ENCODE measurements at regions not wholly inside any gene's neighbourhood (a gene's known extent, or its start where the extent isn't known, plus 50 kb on each side); places are given as distances from the start of the nearest gene placed in this dataset.

GRCh38 chr1:90341516-90341915 is 346.6 kb downstream of the ZNF326 start:
- peak in 1 of 6 donors; percentile 49 for DNase-seq (ENCODE audit: low read depth in 4 of 6, low spot score in 6 of 6)
- Histone ChIP-seq H3K4me1 (ENCODE audit: control insufficient read depth, insufficient read depth, low read length) (no peaks in the 10 kb centered on the region), H3K27me3 (ENCODE audit: control insufficient read depth, insufficient read depth, low read length) (no peaks in the 10 kb centered on the region), H3K9me3 (ENCODE audit: control insufficient read depth, insufficient read depth, low read length) (no peaks in the 10 kb centered on the region), H3K27ac (ENCODE audit: low read depth, low read length) (no peak overlapping the region), H3K36me3 (ENCODE audit: control insufficient read depth, insufficient read depth, low read length) (no peaks in the 10 kb centered on the region), H3K4me3 (ENCODE audit: low read depth, low read length) (no peak overlapping the region)
- no CpG with 5 or more reads among the region's 1 CpG for WGBS (ENCODE audit: insufficient coverage)

GRCh38 chr1:90340606-90341005 is 345.7 kb downstream of the ZNF326 start:
- DNase-seq (ENCODE audit: low read depth in 4 of 6, low spot score in 6 of 6): peak in 1 of 6 donors; percentile 77
- Histone ChIP-seq H3K36me3 (ENCODE audit: control insufficient read depth, insufficient read depth, low read length) (no peaks in the 10 kb centered on the region), H3K4me3 (ENCODE audit: low read depth, low read length) (no peak overlapping the region), H3K9me3 (ENCODE audit: control insufficient read depth, insufficient read depth, low read length) (no peaks in the 10 kb centered on the region), H3K27ac (ENCODE audit: low read depth, low read length) (no peak overlapping the region), H3K4me1 (ENCODE audit: control insufficient read depth, insufficient read depth, low read length) (no peaks in the 10 kb centered on the region), H3K27me3 (ENCODE audit: control insufficient read depth, insufficient read depth, low read length) (no peaks in the 10 kb centered on the region)
- WGBS (ENCODE audit: insufficient coverage): no CpG with 5 or more reads among the region's 2 CpGs

DNA sequence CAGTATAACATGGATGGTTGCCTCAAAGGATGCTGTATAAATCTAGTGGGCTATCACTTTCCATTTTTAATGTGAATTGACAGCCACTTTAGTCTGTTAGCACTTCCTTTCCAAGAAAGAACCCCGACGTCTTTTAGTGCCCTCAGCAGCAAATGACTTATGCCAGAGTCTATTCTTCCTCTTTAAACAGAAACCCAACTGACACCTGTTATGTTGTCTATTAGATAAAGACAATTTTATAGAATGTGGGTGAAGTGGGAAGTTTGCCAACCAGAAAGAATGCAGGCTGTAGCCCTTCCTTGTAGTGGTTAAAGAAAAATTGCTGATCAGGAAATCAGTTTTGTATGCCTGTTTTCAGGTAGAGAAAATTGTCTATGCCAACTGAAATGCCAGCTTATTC is 344.9 kb downstream of the ZNF326 start:
- no peak overlapping the region for H3K4me3 ChIP-seq (ENCODE audit: low read depth, low read length)
- no peaks in the 10 kb centered on the region for H3K36me3 ChIP-seq (ENCODE audit: control insufficient read depth, insufficient read depth, low read length)
- no peaks in the 10 kb centered on the region for H3K9me3 ChIP-seq (ENCODE audit: control insufficient read depth, insufficient read depth, low read length)
- DNase-seq (ENCODE audit: low read depth in 4 of 6, low spot score in 6 of 6): no peak
- H3K27ac ChIP-seq (ENCODE audit: low read depth, low read length): no peak overlapping the region
- H3K4me1 ChIP-seq (ENCODE audit: control insufficient read depth, insufficient read depth, low read length): no peaks in the 10 kb centered on the region
- no peaks in the 10 kb centered on the region for H3K27me3 ChIP-seq (ENCODE audit: control insufficient read depth, insufficient read depth, low read length)
- no CpG with 5 or more reads among the region's 2 CpGs for WGBS (ENCODE audit: insufficient coverage)

DNA sequence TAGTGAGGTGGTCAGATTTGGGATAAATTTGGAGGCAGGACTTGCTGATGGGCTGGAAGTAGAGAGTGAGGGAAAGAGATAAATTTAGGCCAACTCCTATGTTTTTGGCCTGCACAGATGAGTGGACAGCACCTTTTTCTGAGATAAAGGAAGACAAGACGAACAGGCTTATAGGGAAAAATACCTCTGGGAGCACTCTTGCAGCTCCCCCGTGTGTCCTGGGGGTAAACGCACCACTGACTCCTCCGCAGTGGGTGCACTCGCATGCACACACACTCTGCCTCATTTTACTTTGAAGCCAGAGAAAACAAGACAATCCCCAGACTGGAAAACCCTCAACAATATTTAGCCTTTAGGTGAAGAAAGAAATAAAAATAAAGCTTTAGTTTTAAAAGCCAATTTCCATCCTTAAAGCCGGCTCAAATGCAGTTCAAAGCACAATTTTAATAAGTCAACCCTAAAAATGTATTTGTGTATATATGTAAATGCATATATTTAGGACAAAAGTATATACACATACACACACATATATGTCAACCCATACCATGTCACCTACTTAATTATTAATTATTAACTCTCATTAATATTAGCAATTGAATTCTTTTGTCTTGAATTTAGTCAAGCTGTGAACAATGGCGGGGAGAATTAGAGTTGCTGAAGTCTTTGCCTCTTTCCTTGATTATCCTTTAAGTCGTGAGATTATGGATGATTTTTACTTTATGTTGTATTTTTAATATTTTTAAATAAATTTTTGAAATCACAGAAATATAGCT is 341.8 kb downstream of the ZNF326 start:
- no peaks in the 10 kb centered on the region for H3K9me3 ChIP-seq (ENCODE audit: control insufficient read depth, insufficient read depth, low read length)
- H3K27ac ChIP-seq (ENCODE audit: low read depth, low read length): no peak overlapping the region
- no peaks in the 10 kb centered on the region for H3K36me3 ChIP-seq (ENCODE audit: control insufficient read depth, insufficient read depth, low read length)
- H3K4me3 ChIP-seq (ENCODE audit: low read depth, low read length): no peak overlapping the region
- DNase-seq (ENCODE audit: low read depth in 4 of 6, low spot score in 6 of 6): no peak
- H3K4me1 ChIP-seq (ENCODE audit: control insufficient read depth, insufficient read depth, low read length): no peaks in the 10 kb centered on the region
- WGBS (ENCODE audit: insufficient coverage): 67% methylated on average over 1 of the region's 8 CpGs
- H3K27me3 ChIP-seq (ENCODE audit: control insufficient read depth, insufficient read depth, low read length): no peaks in the 10 kb centered on the region

DNA sequence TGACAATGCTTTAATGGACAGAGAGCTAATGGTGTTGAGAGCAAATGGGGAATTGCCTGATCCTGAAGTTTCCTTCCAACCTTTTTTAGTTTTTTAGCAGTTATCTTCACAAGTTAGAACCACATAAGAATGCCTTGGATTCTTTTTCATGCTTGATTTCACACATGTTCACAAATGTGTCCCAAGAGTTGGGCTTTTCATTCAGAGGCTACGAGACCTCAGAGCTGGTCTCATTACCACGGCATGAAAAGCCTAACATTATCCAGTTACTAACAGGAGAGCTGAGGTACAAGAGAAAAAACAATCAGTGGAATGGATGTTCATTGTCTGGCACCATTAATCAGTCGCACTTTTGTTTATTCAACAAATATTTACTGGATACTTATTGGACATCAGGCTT is 340.6 kb downstream of the ZNF326 start:
- Histone ChIP-seq H3K9me3 (ENCODE audit: control insufficient read depth, insufficient read depth, low read length) (no peaks in the 10 kb centered on the region), H3K4me3 (ENCODE audit: low read depth, low read length) (no peak overlapping the region), H3K27me3 (ENCODE audit: control insufficient read depth, insufficient read depth, low read length) (no peaks in the 10 kb centered on the region), H3K27ac (ENCODE audit: low read depth, low read length) (no peak overlapping the region), H3K4me1 (ENCODE audit: control insufficient read depth, insufficient read depth, low read length) (no peaks in the 10 kb centered on the region), H3K36me3 (ENCODE audit: control insufficient read depth, insufficient read depth, low read length) (no peaks in the 10 kb centered on the region)
- peak in 1 of 6 donors; percentile 29 for DNase-seq (ENCODE audit: low read depth in 4 of 6, low spot score in 6 of 6)
- no CpG with 5 or more reads among the region's 3 CpGs for WGBS (ENCODE audit: insufficient coverage)

DNA sequence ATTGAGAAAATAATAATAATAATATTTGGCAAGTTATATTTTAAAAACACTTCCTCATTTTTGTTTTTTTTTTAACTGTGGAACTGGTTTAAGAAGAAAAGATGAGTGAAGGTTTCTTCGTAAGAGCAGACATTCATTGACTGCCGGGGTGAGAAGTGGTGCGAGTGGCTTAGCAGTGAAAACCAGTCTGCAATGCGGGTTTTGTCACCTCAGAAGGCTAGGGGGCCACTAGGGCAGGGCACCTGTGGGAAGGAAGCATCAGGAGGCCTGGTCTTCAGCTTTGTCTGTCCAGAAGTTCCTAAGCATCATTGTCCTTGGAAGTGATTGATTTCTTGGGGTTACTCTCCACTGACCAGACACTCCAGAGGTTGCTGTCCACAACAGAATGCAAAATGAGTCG is 339.2 kb downstream of the ZNF326 start:
- Histone ChIP-seq H3K4me1 (ENCODE audit: control insufficient read depth, insufficient read depth, low read length) (no peaks in the 10 kb centered on the region), H3K27me3 (ENCODE audit: control insufficient read depth, insufficient read depth, low read length) (no peaks in the 10 kb centered on the region), H3K9me3 (ENCODE audit: control insufficient read depth, insufficient read depth, low read length) (no peaks in the 10 kb centered on the region), H3K4me3 (ENCODE audit: low read depth, low read length) (no peak overlapping the region), H3K27ac (ENCODE audit: low read depth, low read length) (no peak overlapping the region), H3K36me3 (ENCODE audit: control insufficient read depth, insufficient read depth, low read length) (no peaks in the 10 kb centered on the region)
- WGBS (ENCODE audit: insufficient coverage): 73% methylated on average over 3 of the region's 5 CpGs
- DNase-seq (ENCODE audit: low read depth in 4 of 6, low spot score in 6 of 6): no peak

- no peak overlapping the region for H3K27ac ChIP-seq (ENCODE audit: low read depth, low read length)
- no peaks in the 10 kb centered on the region for H3K27me3 ChIP-seq (ENCODE audit: control insufficient read depth, insufficient read depth, low read length)
- H3K4me3 ChIP-seq (ENCODE audit: low read depth, low read length): no peak overlapping the region
- H3K36me3 ChIP-seq (ENCODE audit: control insufficient read depth, insufficient read depth, low read length): no peaks in the 10 kb centered on the region
- no peaks in the 10 kb centered on the region for H3K4me1 ChIP-seq (ENCODE audit: control insufficient read depth, insufficient read depth, low read length)
- no peak for DNase-seq (ENCODE audit: low read depth in 4 of 6, low spot score in 6 of 6)
- no peaks in the 10 kb centered on the region for H3K9me3 ChIP-seq (ENCODE audit: control insufficient read depth, insufficient read depth, low read length)
- WGBS (ENCODE audit: insufficient coverage): 80% methylated on average over 1 of the region's 3 CpGs
These were observed 330.3 kb downstream of the ZNF326 start for GRCh38 chr1:90325168-90325567.

- no peak for DNase-seq (ENCODE audit: low read depth in 4 of 6, low spot score in 6 of 6)
- Histone ChIP-seq H3K27ac (ENCODE audit: low read depth, low read length) (no peak overlapping the region), H3K4me1 (ENCODE audit: control insufficient read depth, insufficient read depth, low read length) (no peaks in the 10 kb centered on the region), H3K27me3 (ENCODE audit: control insufficient read depth, insufficient read depth, low read length) (no peaks in the 10 kb centered on the region), H3K9me3 (ENCODE audit: control insufficient read depth, insufficient read depth, low read length) (no peaks in the 10 kb centered on the region), H3K36me3 (ENCODE audit: control insufficient read depth, insufficient read depth, low read length) (no peaks in the 10 kb centered on the region), H3K4me3 (ENCODE audit: low read depth, low read length) (no peak overlapping the region)
- WGBS (ENCODE audit: insufficient coverage): 89% methylated on average over 2 of the region's 3 CpGs
These were observed 327.3 kb downstream of the ZNF326 start for GRCh38 chr1:90322186-90322585.

GRCh38 chr1:90319918-90320317 is 325.0 kb downstream of the ZNF326 start:
- no peak for DNase-seq (ENCODE audit: low read depth in 4 of 6, low spot score in 6 of 6)
- Histone ChIP-seq H3K4me1 (ENCODE audit: control insufficient read depth, insufficient read depth, low read length) (no peaks in the 10 kb centered on the region), H3K4me3 (ENCODE audit: low read depth, low read length) (no peak overlapping the region), H3K36me3 (ENCODE audit: control insufficient read depth, insufficient read depth, low read length) (no peaks in the 10 kb centered on the region), H3K9me3 (ENCODE audit: control insufficient read depth, insufficient read depth, low read length) (no peaks in the 10 kb centered on the region), H3K27ac (ENCODE audit: low read depth, low read length) (no peak overlapping the region), H3K27me3 (ENCODE audit: control insufficient read depth, insufficient read depth, low read length) (no peaks in the 10 kb centered on the region)
- WGBS (ENCODE audit: insufficient coverage): no CpG with 5 or more reads among the region's 1 CpG

DNA sequence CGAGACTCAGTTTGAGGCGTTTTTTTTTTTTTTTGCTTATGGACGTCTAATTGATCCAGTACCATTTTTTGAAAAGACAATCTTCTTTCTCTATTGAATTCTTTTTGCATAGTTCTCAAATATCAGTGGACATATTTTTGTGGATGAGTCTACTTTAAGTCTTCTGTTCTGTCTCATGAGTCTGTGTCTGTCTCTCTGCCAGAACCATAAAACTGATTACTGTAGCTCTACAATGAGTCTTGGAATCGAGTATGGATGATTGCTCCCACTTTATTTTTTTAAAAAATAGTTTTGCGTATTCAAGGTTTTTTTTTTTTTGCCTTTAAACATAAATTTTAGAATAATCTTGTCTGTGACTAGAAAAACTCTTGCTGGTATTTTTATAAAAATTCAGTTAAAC is 323.5 kb downstream of the ZNF326 start:
- DNase-seq (ENCODE audit: low read depth in 4 of 6, low spot score in 6 of 6): no peak
- H3K4me1 ChIP-seq (ENCODE audit: control insufficient read depth, insufficient read depth, low read length): no peaks in the 10 kb centered on the region
- H3K27ac ChIP-seq (ENCODE audit: low read depth, low read length): no peak overlapping the region
- H3K9me3 ChIP-seq (ENCODE audit: control insufficient read depth, insufficient read depth, low read length): no peaks in the 10 kb centered on the region
- no peaks in the 10 kb centered on the region for H3K36me3 ChIP-seq (ENCODE audit: control insufficient read depth, insufficient read depth, low read length)
- no peaks in the 10 kb centered on the region for H3K27me3 ChIP-seq (ENCODE audit: control insufficient read depth, insufficient read depth, low read length)
- H3K4me3 ChIP-seq (ENCODE audit: low read depth, low read length): no peak overlapping the region
- no CpG with 5 or more reads among the region's 5 CpGs for WGBS (ENCODE audit: insufficient coverage)
